ENCODE measurements at regions not wholly inside any gene's neighbourhood (a gene's known extent, or its start where the extent isn't known, plus 50 kb on each side); places are given as distances from the start of the nearest gene placed in this dataset.

DNA sequence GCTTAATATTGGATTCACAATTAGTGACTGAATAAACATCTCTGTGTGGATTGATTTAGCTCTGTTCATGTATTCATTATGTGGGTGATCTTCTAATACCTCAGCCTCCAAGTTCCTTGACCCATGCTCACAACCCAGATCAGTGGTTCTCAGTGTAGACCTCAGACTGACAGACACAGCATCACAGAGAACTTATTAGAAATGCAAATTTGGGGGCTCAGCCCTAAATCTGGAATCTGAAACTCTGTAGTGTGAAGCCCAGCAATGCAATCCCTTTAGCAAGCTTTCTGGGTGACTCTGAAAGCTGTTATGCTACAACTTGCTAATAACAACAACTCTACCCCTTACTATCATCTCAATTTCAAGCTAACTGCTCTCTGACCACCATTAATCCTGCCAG lies 273.1 kb upstream of the FANCL start:
- TF ChIP-seq POLR2A (IDR thresholded peaks at IDR 0.05; ENCODE audit: low read depth, low read length) (no peak), RAD21 (IDR thresholded peaks at IDR 0.05; ENCODE audit: insufficient read depth, low read depth, low read length) (no peak), MAX (IDR thresholded peaks at IDR 0.05; ENCODE audit: low read depth, low read length) (no peak)
- TF ChIP-seq, protein P1, sequence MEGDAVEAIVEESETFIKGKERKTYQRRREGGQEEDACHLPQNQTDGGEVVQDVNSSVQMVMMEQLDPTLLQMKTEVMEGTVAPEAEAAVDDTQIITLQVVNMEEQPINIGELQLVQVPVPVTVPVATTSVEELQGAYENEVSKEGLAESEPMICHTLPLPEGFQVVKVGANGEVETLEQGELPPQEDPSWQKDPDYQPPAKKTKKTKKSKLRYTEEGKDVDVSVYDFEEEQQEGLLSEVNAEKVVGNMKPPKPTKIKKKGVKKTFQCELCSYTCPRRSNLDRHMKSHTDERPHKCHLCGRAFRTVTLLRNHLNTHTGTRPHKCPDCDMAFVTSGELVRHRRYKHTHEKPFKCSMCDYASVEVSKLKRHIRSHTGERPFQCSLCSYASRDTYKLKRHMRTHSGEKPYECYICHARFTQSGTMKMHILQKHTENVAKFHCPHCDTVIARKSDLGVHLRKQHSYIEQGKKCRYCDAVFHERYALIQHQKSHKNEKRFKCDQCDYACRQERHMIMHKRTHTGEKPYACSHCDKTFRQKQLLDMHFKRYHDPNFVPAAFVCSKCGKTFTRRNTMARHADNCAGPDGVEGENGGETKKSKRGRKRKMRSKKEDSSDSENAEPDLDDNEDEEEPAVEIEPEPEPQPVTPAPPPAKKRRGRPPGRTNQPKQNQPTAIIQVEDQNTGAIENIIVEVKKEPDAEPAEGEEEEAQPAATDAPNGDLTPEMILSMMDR (IDR thresholded peaks at IDR 0.05 in 2 of 3, conservative IDR thresholded peaks at IDR 0.05 in 1 of 3; ENCODE audit: control insufficient read depth in 2 of 3, extremely low read depth in 1 of 3, insufficient read depth in 1 of 3, low read depth in 3 of 3, low read length in 3 of 3): no peak
- TF ChIP-seq, protein P2, sequence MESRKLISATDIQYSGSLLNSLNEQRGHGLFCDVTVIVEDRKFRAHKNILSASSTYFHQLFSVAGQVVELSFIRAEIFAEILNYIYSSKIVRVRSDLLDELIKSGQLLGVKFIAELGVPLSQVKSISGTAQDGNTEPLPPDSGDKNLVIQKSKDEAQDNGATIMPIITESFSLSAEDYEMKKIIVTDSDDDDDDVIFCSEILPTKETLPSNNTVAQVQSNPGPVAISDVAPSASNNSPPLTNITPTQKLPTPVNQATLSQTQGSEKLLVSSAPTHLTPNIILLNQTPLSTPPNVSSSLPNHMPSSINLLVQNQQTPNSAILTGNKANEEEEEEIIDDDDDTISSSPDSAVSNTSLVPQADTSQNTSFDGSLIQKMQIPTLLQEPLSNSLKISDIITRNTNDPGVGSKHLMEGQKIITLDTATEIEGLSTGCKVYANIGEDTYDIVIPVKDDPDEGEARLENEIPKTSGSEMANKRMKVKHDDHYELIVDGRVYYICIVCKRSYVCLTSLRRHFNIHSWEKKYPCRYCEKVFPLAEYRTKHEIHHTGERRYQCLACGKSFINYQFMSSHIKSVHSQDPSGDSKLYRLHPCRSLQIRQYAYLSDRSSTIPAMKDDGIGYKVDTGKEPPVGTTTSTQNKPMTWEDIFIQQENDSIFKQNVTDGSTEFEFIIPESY (IDR thresholded peaks at IDR 0.05): no peak

Data from GM12878 (cell line).